H1 (cell line): ENCODE measurements at regions not wholly inside any gene's neighbourhood (a gene's known extent, or its start where the extent isn't known, plus 50 kb on each side); places are given as distances from the start of the nearest gene placed in this dataset.

Experiments used
- FOSL1 ChIP-seq: IDR thresholded peaks from 2 replicates; pipeline ENCODE4 v1.6.1; 2011; ENCODE audit warnings: mild to moderate bottlenecking, low read depth, low read length, moderate library complexity; ENCODE audit not compliant: insufficient read depth
- GTF2F1 ChIP-seq: IDR thresholded peaks from 2 replicates; pipeline ENCODE4 v1.6.1; 2012; ENCODE audit warnings: low read depth, low read length, improper control_type of control experiment, borderline replicate concordance
- MAFK ChIP-seq: IDR thresholded peaks from 2 replicates; pipeline ENCODE4 v1.6.1; 2012; ENCODE audit warnings: low read depth, mild to moderate bottlenecking, improper control_type of control experiment, low read length
- RBBP5 ChIP-seq: IDR thresholded peaks from 2 replicates; pipeline ENCODE4 v1.7.1; 2012; ENCODE audit warnings: low read depth, mild to moderate bottlenecking, inconsistent platforms, low read length, moderate library complexity, borderline replicate concordance
- RFX5 ChIP-seq: IDR thresholded peaks from 2 replicates; pipeline ENCODE4 v1.6.1; 2011; ENCODE audit warnings: low read depth, low read length, improper control_type of control experiment, borderline replicate concordance

- TF ChIP-seq RBBP5 (no peak), FOSL1 (no peak), MAFK (no peak), RFX5 (no peak), GTF2F1 (no peak)
Observed at GRCh38 chr4:130851932-130852331, 1756.0 kb downstream of the C4orf33 start (continued).
